ENCODE measurements at regions not wholly inside any gene's neighbourhood (a gene's known extent, or its start where the extent isn't known, plus 50 kb on each side); places are given as distances from the start of the nearest gene placed in this dataset.
"Not testable (repeated sequence)": the region's sequence is repeated elsewhere in the genome, so short reads cannot be mapped to it uniquely, and the experiment has no call there.

- no peaks in the 10 kb centered on the region for H3K36me3 ChIP-seq
- no peak overlapping the region for H3K27ac ChIP-seq
- no peak overlapping the region for H3K4me3 ChIP-seq
- no peaks in the 10 kb centered on the region for H3K4me1 ChIP-seq
- H3K27me3 ChIP-seq: no peaks in the 10 kb centered on the region
- H3K9me3 ChIP-seq (replicated peaks): no peaks in the 10 kb centered on the region
- no peak for DNase-seq
Measured at GRCh38 chr13:78047151-78047550, 128.5 kb upstream of the EDNRB start.

GRCh38 chr13:78046331-78046730 lies 127.7 kb upstream of the EDNRB start:
- Histone ChIP-seq H3K4me3 (no peak overlapping the region), H3K27me3 (no peaks in the 10 kb centered on the region), H3K36me3 (no peaks in the 10 kb centered on the region), H3K9me3 (replicated peaks) (no peaks in the 10 kb centered on the region), H3K4me1 (no peaks in the 10 kb centered on the region), H3K27ac (no peak overlapping the region)
- no peak for DNase-seq

DNA sequence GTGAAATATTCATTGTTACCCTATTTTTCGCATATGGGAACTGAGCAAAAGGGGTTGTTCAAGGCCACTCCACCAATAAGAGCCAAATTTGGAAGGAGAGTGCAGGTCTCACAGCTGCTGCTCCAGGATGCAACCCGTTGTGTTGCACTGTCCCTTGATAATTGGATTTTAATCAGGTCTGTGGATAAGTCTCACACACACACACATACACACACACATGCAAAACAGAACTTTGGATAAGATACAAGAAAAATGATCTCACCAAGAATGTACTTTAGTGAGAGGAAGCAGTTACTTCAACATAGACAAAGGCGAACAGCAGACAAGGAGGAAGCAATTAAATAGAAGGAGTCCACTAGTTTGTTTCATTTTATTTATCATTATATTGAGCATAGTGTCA lies 127.3 kb upstream of the EDNRB start:
- H3K4me1 ChIP-seq: no peaks in the 10 kb centered on the region
- no peaks in the 10 kb centered on the region for H3K36me3 ChIP-seq
- no peak for DNase-seq
- no peaks in the 10 kb centered on the region for H3K9me3 ChIP-seq (replicated peaks)
- H3K4me3 ChIP-seq: no peak overlapping the region
- H3K27me3 ChIP-seq: no peaks in the 10 kb centered on the region
- no peak overlapping the region for H3K27ac ChIP-seq

- not testable (repeated sequence) for H3K36me3 ChIP-seq; H3K4me3 ChIP-seq; H3K9me3 ChIP-seq (replicated peaks); DNase-seq; H3K4me1 ChIP-seq; H3K27me3 ChIP-seq; H3K27ac ChIP-seq
Measured at GRCh38 chr13:78041366-78041765, 122.7 kb upstream of the EDNRB start.

DNA sequence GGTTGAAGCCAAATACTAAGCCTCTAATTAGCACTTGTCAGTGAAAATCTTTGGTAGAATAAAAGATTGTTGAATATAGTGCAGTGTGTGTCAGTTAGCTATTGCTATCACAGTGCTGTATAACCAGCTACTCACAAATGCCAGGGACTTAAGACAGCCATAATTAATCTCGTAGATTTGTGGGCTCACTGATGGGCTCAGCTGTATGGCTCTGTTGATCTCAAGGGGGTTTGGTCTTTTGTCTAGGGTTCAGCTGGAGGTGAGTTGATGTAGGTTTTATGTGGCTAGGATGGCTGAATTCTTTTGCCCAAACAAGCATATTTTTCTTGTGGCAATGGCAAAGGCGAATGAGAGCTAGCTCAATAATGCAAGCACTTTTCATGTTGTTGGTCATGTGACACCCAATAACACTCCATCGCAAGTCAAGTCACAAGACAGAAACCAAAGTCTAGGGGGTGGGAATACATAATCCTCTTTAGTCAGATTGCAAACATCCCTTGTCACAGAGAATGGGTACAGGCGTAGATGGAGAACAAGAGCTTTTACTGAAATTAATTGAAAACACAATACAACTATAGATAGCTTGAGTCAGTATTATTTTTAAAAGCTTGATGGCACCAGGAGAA lies 121.7 kb upstream of the EDNRB start:
- Histone ChIP-seq H3K4me1 (no peaks in the 10 kb centered on the region), H3K4me3 (no peak overlapping the region), H3K36me3 (no peaks in the 10 kb centered on the region), H3K27me3 (no peaks in the 10 kb centered on the region), H3K27ac (no peak overlapping the region), H3K9me3 (replicated peaks) (no peaks in the 10 kb centered on the region)
- no peak for DNase-seq

GRCh38 chr13:78036841-78037240 lies 118.2 kb upstream of the EDNRB start:
- no peak overlapping the region for H3K27ac ChIP-seq

GRCh38 chr13:78035500-78035899 lies 116.9 kb upstream of the EDNRB start:
- Histone ChIP-seq H3K4me1 (no peaks in the 10 kb centered on the region), H3K27ac (no peak overlapping the region), H3K36me3 (no peaks in the 10 kb centered on the region), H3K27me3 (no peaks in the 10 kb centered on the region), H3K4me3 (no peak overlapping the region), H3K9me3 (replicated peaks) (no peaks in the 10 kb centered on the region)
- no peak for DNase-seq

More at GRCh38 chr13:78036841-78037240, 118.2 kb upstream of the EDNRB start:
- Histone ChIP-seq H3K4me1 (no peaks in the 10 kb centered on the region), H3K4me3 (no peak overlapping the region), H3K36me3 (no peaks in the 10 kb centered on the region), H3K9me3 (replicated peaks) (no peaks in the 10 kb centered on the region), H3K27me3 (no peaks in the 10 kb centered on the region)
- no peak for DNase-seq

GRCh38 chr13:78033509-78033908 lies 114.9 kb upstream of the EDNRB start:
- H3K4me3 ChIP-seq: no peak overlapping the region
- no peaks in the 10 kb centered on the region for H3K36me3 ChIP-seq
- H3K9me3 ChIP-seq (replicated peaks): no peaks in the 10 kb centered on the region
- no peaks in the 10 kb centered on the region for H3K4me1 ChIP-seq
- no peak overlapping the region for H3K27ac ChIP-seq
- DNase-seq: no peak
- H3K27me3 ChIP-seq: no peaks in the 10 kb centered on the region

GRCh38 chr13:78032132-78032531 lies 113.5 kb upstream of the EDNRB start:
- H3K27me3 ChIP-seq: no peaks in the 10 kb centered on the region
- H3K4me3 ChIP-seq: no peak overlapping the region
- no peak overlapping the region for H3K27ac ChIP-seq
- H3K36me3 ChIP-seq: no peaks in the 10 kb centered on the region
- H3K4me1 ChIP-seq: no peaks in the 10 kb centered on the region
- H3K9me3 ChIP-seq (replicated peaks): no peaks in the 10 kb centered on the region
- no peak for DNase-seq

DNA sequence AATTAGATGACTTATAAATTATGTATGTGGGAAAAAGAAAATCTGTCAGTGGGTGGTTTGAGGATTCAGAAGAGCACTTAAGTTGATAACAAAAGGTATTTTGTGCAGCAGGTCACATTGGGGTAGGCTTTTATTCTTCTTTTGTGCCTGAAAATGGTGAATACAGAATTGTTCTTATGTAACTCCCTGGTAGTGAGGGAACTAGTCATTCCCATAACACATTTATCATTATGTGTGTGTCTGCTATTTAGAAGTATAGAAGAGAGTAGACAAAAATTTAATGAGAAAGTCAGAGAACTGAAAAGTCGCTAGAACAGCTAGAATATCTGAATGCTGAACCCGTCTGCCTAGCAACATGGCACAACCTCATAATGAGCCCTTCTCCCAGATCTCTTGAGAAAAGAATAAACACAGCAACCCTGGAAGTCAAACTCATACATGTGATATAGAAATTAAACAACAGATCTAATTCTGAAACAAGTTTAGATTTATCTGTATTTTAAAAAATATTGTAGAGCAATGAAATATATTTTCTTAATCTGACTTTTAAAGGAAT lies 111.8 kb upstream of the EDNRB start:
- Histone ChIP-seq H3K4me1 (no peaks in the 10 kb centered on the region), H3K27ac (no peak overlapping the region), H3K4me3 (no peak overlapping the region), H3K27me3 (no peaks in the 10 kb centered on the region), H3K9me3 (replicated peaks) (no peaks in the 10 kb centered on the region), H3K36me3 (no peaks in the 10 kb centered on the region)
- peak in 1 of 2 experiments; percentile 8 for DNase-seq

GRCh38 chr13:78029901-78030300 lies 111.3 kb upstream of the EDNRB start:
- Histone ChIP-seq H3K4me3 (no peak overlapping the region), H3K9me3 (replicated peaks) (0 out of 2 replicates have a peak, but pooled peaks cover 3% of the 10 kb centered on the region), H3K36me3 (no peaks in the 10 kb centered on the region), H3K27me3 (no peaks in the 10 kb centered on the region), H3K27ac (no peak overlapping the region), H3K4me1 (no peaks in the 10 kb centered on the region)
- DNase-seq: no peak

GRCh38 chr13:78028960-78029359 lies 110.3 kb upstream of the EDNRB start:
- 0 out of 2 replicates have a peak, but pooled peaks cover 3% of the 10 kb centered on the region for H3K9me3 ChIP-seq (replicated peaks)
- H3K4me1 ChIP-seq: no peaks in the 10 kb centered on the region
- no peak overlapping the region for H3K27ac ChIP-seq
- no peak overlapping the region for H3K4me3 ChIP-seq
- DNase-seq: no peak
- no peaks in the 10 kb centered on the region for H3K27me3 ChIP-seq
- H3K36me3 ChIP-seq: no peaks in the 10 kb centered on the region

GRCh38 chr13:78024996-78025395 lies 106.4 kb upstream of the EDNRB start:
- Histone ChIP-seq H3K4me3 (no peak overlapping the region), H3K36me3 (no peaks in the 10 kb centered on the region), H3K27ac (no peak overlapping the region), H3K27me3 (no peaks in the 10 kb centered on the region), H3K4me1 (peaks cover 10% of the 10 kb centered on the region; the same call in 1 of the 2 replicates), H3K9me3 (replicated peaks) (0 out of 2 replicates have a peak, but pooled peaks cover 3% of the 10 kb centered on the region)
- no peak for DNase-seq

- no peak overlapping the region for H3K4me3 ChIP-seq
- no peaks in the 10 kb centered on the region for H3K27me3 ChIP-seq
- peak overlapping the region; percentile 8; the same call in 1 of the 2 replicates for H3K27ac ChIP-seq
- 0 out of 2 replicates have a peak, but pooled peaks cover 3% of the 10 kb centered on the region for H3K9me3 ChIP-seq (replicated peaks)
- DNase-seq: peak; percentile 20 to 47
- no peaks in the 10 kb centered on the region for H3K36me3 ChIP-seq
- peaks cover 10% of the 10 kb centered on the region; the same call in 1 of the 2 replicates for H3K4me1 ChIP-seq
Measured at GRCh38 chr13:78022164-78022877, 103.7 kb upstream of the EDNRB start.

DNA sequence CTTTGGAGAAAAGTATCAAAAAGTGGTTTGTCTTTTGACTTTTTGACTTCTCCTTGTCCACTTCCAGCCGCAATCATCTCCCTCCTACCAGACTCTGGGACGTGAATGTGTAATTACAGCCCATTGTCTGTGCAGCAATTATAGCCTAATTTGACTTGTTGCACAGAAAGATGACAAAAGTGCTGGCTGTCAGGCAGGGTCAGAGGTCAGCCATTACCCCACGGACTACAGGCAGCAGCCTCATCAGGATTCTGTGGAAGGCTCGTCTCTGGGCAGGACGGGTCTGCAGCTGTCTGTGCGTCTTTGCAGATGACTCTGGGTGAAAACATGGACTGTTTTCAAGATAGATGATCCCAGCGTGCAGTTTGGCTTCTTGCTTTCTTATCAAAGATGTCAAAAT lies 102.2 kb upstream of the EDNRB start:
- peak; percentile 5 to 9 for DNase-seq
- H3K4me3 ChIP-seq: no peak overlapping the region
- no peaks in the 10 kb centered on the region for H3K36me3 ChIP-seq
- H3K4me1 ChIP-seq: peaks cover 10% of the 10 kb centered on the region; the same call in 1 of the 2 replicates
- H3K27ac ChIP-seq: no peak overlapping the region
- 0 out of 2 replicates have a peak, but pooled peaks cover 3% of the 10 kb centered on the region for H3K9me3 ChIP-seq (replicated peaks)
- no peaks in the 10 kb centered on the region for H3K27me3 ChIP-seq

Data from SJCRH30 (cell line).